NCI-H526 treated with DMSO at 0.1 percent for 48 hours (cell line): ENCODE measurements at regions not wholly inside any gene's neighbourhood (a gene's known extent, or its start where the extent isn't known, plus 50 kb on each side); places are given as distances from the start of the nearest gene placed in this dataset.
A peak's percentile ranks its signal among the peaks of the same experiment; 100 is the strongest.

Experiments
- DNase-seq: peaks from one replicate; lab custom pipeline; 2025; lab: John Stamatoyannopoulos, UW

DNA sequence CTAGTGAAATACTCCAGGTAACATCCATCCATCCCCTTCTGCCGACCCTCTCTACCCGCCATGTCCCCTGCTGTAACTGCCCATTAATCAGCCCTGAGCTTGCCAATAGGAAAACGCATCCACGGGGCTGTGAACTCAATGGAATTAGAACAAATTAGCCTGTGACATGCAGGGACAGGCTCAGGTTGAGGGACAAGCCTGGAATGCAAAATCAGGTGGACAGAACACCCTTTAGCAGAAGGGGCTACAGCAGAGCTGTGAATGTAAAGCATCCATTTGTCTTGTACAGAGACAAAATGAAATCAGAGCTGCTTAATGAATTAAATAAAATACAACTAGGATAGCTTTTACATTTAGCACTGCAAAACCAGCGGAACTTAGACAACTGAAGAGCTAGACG lies 187.3 kb upstream of the SASH1 start:
- no peak for DNase-seq

DNA sequence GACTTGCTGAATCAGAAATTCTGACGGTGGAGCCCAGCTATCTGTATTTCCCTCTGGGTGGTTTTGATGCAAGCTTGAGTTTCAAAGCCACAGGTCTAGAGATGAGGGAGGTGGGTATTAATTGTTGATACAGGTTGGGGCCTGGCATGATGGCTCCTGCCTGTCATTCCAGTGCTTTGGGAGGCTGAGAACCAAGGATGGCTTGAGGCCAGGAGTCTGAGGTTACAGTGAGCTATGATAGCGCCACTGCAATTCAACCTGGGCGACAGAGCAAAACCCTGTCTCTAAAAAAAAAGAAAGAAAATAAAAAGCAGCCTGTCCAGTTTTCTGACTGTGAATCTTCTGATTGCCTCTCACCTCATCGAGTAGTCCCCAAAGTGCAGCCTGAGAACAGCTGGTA lies 184.8 kb upstream of the SASH1 start:
- no peak for DNase-seq

DNA sequence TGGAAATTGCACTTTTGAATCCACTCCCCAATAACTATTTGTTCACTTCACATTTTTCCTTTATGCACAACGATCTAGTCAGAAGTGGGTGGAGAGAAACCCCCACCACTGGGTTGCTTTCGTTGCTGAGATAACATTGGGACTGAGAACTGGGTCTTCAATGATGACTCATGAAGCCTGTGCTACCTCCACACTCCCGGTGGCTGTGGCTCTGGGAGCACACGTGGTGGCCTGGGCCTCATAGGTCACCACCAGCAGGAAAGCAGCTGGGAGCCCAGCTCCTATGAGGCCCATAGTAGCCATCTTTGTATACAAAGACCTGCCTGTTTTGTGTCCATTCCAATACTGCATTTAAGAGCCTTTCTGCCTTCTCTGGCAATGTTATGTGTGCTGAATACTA lies 178.0 kb upstream of the SASH1 start:
- DNase-seq: no peak

DNA sequence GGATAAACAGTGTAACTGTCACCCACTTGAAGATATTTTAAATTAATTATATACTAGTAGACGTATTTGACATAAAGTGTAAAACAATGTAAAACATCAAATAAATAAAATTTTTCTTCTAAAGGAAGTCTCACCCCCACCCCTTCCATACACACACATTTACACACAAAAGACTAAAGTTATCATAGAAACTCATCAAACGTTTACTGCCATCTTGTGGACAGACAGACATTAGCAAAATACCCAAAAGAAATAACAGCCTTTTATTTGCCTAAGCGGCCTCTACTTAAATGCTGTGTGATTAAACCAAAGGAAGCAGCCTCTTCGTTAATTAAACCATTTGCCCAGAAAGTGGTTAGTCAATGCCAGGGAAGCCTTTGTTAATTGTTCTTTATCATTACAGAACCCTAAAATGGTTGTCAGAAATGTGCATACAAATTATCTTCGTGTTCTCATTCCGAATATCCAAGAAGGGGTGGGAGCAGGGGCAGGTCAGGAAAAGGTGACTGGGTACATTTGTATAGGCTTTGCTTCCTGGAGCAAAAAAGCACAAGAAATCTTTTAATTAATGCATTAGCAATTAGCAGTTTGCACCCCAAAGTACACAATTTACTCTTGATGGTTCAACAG lies 176.2 kb upstream of the SASH1 start:
- DNase-seq: peak; percentile 63

DNA sequence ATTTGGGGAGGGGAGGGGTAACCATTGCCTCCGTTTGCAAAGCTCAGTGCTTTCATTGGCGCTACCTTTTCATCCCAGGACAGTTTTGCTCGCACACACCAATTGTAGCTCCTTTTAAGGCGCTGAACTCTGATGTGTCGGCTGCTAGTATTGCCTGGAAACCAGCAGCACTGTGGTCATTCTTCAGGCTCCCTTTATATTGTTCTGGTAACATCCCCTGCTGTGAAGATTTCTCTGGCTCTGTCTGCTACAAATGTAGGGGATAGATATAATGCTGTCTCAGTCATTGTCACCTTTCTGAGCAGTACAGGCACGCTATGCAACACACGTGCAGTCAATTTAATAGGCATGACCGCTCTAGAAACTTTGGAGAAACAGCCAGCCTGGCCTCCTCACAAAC lies 172.9 kb upstream of the SASH1 start:
- DNase-seq: no peak

DNA sequence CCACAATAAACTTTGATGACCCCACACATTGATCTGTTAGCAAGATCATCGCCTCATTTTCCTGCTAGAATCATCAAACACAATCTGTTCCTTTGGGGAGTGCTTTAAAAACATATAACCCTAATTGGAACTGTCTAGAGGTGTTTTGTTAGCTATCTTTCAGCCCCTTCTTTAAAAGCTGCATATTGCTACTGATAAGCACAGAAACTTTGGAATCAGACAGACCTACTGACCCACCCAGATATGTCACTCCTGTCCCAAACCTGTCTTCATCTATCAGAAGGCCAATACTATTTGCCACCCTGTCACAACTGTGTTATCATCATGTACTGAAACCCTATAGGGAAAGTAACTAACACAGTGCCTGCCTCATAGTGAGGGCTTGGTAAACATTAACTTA lies 172.4 kb upstream of the SASH1 start:
- DNase-seq: no peak

DNA sequence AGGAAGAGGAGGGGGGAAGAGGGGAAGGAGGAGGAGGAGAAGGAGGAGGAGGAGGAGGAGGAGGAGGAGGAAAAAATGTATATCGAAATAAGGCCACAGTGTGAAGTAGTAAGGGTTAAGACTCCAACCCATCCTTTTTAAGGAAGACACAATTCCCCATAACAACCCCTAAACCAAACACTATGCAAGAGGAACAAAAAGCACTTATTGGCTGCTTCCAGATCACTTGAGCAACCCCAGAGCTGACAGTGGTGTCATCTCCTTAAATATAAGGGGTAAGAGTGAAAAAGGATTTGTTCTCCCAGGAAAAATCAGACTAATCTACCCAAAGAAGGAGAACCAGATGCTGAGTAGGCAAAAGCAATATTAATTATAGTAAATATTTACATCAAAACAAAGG lies 169.1 kb upstream of the SASH1 start:
- no peak for DNase-seq

DNA sequence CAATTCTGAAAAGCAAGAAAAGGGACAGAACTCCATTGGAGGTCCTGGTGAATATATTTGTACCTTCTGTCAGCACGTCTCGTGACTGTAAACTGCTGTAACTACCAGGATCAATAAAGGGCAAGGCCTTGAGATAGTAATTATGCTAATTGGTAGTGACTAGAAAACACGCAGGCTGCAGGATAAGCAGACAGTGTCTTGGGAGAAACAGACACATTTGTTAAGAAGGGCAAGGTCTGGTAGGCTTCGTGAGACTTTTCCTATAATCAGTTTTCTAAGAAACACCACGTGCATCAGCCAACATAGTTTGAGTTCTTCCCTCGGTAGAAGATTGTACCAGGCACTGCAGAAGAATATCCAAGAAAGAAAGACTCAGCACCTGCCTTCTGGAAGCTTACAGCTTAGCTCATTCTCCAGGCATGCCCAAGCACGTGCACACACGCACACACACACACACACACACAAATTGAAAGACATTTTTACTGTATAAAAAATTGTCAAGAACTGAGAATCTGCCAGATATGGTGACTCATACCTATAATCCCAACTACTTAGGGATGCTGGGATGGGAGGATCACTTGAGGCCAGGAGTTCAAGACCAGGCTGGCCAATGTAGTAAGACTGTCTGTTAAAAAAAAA lies 167.0 kb upstream of the SASH1 start:
- no peak for DNase-seq

DNA sequence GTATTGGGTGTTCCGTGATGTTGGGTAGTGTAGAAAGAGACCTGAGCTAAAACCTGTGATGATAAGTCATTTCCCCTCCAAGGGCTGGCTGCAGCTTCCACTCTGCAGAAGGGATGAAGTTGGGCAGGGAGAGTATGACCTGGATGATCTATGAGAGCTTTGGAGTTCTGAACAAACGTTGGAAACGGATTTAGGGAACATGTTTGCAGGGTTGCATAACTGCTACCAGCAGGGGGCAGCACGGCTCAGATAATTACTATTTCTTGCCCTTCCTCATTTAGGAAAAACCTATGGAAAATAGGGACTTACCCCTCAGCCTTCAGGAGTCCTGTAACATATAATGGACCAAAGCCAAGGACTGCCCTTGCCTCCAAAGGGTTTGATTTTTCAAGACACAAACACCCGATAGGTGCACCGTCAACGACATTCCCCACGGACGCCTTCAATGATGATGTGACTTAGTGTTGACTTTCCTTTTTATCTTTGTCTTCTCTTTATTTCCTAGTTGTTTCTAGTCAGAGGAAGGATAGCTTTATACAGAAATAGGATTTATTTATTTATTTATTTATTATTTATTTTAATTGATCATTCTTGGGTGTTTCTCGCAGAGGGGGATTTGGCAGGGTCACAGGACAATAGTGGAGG lies 164.9 kb upstream of the SASH1 start:
- DNase-seq: peak; percentile 15

DNA sequence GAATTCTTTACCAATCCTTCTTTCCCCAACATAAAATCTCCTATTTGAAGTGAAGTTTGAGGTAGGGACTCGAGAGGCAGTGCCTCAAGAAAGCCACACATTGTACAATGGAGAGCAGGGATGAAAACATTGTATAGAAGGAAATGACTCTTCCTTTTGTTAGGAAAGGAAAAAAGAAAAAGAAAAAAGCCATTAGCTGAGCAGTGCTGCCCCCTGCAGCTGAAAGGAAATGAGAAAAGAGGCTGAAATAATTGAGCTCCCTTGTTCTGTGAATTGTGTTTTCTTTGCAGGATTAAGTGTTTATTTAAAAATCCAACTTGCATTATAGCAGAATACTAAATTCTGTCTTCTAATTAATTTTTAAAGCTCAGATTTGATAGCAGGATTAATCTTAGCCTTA lies 162.9 kb upstream of the SASH1 start:
- DNase-seq: peak; percentile 22

DNA sequence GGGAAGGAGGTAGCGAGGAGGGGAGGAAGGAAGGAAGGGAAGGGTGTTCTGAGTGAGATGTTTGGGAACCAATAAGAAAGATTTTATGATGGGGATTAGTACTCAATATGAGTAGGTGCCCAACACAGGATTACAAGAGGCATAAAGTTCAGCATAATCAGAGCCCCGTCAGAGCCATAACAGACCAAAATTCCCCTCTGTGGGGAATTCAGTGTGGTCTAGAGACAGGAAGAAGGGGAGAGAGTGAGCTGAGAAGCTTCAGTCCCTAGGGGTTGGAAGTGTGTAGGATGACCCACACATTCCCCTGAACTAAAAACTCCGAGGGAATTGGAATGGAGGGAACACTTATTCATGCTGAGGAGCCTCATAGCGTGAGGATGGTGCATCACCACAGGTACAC lies 160.3 kb upstream of the SASH1 start:
- DNase-seq: no peak

DNA sequence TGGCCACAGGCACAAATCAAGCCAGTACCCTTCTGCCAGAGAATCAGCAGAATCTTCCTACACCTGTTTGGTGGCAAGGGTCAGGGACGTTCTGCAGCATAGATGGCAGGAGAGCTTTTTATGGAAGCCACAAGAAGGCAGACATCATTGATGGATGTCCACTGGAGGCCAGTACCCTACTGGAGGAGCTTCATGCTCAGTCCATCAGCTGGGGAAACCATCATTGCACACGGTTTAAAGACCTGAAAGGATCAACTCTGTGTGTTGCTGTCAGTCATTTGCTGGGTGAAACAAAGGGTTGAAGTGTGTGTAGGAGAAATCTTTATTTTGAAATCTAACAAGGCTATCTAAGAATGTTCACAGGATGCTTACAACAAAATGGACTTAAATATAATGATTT lies 158.9 kb upstream of the SASH1 start:
- DNase-seq: no peak

DNA sequence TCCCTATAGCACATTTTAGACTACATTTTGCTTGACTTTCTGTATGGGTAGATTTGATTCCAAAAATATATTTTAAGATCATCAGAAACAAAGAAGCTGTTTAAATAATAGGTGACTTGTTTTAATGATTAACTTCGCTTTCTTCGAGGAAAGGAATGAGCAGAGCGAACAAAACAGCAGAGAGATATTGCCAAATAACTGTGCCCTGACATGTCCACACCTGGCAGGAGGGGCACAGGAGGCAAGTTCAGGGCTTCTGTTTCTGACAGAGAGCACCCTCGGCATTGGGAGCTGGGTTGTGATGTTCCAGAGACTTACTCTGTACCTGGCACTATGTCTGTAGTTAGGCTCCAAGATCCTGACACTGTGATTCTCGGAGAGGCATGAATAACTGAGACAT lies 155.7 kb upstream of the SASH1 start:
- DNase-seq: no peak

DNA sequence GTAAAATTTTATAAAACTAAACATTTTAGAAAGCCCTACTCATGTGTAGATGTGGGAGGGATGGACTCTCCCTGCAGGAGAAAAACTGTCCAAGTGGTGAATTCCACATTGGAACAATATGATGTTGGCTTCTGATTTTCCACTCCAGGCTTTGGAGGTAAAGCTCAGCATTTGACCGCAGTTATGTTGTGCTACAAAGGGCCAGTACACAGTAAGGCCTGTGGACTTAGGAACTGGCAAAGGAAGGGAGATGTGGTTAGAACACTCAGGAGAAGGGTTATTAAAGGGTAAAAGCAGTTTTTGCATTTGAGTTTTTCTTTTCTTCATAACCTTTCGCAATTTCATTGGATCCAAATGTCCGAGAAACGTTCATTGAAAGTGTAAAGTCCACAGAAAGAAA lies 150.3 kb upstream of the SASH1 start:
- no peak for DNase-seq

DNA sequence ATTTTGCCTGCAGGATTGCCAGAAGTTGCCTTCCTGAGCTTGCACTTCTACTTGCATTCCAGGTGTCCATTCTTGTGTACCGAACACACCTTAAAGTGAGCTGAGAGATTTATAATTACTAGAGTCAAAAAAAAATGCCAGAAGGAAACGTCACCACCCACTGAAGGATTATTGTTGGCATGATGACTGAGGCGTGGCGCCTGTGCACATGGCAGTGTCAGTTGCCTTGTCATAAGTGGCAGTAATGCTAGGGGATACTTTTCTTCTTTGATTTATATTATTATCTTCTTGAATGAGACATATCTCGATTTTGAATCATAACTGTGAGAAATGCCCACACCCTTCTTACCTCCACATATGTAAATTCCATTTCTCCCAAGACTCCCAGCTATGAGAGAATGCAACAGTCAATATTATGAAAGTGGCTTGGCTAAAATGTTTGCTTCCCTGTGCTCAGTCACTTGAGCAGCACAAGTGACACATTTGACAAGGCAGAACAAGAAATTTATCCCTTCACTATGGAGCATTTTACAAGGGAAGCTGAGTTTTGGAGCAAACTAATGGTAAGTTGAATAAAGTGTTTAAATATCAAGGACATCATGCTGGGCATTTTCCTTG lies 149.5 kb upstream of the SASH1 start:
- no peak for DNase-seq

DNA sequence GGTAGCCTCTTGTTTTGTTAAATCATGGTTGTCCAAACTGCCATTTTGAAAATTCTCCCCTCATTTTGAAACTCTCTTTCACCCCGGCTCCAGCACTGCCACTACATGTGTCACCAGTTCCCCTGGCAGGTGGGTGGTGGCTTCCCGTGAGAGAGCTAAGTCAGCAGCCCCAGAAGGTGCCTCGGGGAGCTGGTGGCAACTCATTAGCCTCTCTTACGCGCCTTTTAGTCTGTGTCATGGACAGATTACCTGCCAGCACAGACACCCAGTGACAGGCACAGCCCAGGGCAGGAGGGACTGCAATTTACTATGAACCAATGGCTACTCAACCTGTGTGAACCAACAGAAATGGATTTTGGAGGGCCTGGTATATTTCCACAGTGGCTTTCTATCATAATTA lies 147.1 kb upstream of the SASH1 start:
- DNase-seq: no peak

DNA sequence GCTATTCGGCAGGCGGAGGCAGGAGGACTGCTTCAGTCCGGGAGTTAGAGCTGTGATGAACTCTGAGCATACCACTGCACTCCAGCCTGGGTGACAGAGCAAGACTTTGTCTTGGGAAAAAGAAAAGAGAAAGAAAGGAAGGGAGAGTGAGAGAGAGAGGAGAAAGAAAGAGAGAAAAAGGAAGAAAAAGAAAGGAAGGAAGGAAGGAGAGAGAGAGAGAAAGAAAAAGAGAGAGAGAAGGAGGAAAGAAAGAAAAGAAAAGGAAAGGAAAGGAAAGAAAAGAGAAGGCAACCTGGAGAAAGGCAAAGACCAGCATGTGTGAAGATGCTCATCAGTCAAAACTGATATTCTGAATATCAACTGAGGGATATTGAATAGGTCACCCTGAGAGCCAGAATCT lies 143.1 kb upstream of the SASH1 start:
- DNase-seq: no peak

DNA sequence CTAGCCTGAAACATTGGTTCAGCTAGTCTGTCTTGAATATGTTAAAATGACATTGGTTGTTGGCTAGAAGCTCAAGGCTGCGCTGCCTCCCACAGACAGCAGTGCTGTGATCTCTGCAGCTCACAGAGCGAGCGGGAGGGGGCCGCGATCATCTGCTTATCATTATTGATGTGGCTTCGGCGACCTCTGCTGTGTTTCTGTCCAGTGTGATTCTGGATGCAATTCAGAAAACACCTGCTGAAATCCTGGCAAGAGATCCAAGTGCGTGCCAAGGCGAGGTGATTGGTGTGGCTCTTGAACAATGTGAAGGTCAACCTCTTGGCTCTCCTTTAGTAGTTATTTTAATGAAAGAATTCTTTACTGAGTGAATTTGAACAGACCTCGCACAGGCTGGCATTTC lies 142.3 kb upstream of the SASH1 start:
- DNase-seq: no peak

DNA sequence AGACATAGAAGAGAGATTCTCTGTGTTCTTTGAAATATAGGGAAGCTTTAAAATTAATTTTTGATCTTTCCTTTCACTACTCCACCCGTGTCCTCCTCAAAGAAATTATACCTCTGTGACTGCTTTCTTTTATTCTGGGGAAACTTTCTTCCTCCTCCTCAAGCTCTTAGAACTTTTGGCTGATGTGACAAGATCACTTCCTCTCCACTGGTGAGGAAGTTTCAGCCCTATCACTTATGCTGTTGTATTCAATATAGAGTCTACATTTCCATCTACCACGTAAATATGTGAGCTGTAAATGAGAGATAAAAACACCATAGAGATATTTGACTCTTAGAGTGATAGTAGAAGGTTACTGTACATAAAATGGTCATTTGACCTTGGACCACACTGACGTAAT lies 141.9 kb upstream of the SASH1 start:
- DNase-seq: no peak

DNA sequence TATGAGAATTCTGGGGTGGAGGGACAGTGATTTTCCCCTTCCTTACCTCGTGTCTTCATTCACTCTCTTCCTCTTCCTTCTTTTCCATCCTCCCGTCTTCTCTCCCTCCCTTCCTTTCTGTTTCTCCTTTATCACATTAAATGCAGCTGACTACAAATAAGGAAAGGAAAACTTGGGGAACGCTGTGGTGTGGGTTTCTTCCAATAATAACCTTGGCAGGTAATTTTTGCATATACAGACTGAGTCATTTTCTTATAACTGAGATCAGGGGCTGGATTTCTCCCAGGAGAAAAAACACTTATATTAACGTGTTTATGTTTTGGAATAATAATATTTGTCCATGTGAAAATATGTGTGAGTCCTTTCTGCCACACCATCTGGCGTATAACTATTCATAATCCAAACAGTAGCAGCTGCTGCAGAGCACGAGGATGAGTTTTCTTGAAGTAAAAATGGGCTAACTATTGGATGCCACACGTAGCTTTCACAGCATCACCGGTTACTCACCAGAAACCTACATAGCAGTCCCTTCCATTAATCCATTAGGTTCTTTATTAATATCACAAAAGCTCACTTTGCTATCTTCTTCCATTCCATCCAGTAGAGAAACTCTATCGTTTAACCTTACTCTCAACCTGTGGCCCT lies 139.2 kb upstream of the SASH1 start:
- peak; percentile 19 for DNase-seq

DNA sequence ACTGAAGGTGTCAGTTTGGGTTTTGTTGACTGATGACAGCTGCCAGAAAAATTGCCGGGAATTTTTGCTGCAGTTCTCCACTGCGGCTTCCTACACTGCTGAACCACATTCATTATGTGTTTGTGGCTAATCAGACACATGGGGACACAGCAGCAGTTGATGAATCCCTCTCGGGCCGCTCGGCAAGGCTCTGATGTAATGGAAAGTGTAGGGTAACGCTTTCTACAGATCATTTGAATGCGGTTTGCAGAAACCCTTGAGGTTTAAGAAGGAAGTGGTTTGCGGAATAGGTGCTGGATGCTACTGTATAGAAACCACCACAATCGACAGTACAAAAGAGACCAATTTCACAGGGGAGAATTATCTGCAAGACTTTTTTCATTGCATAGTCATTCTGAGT lies 138.7 kb upstream of the SASH1 start:
- peak; percentile 79 for DNase-seq

DNA sequence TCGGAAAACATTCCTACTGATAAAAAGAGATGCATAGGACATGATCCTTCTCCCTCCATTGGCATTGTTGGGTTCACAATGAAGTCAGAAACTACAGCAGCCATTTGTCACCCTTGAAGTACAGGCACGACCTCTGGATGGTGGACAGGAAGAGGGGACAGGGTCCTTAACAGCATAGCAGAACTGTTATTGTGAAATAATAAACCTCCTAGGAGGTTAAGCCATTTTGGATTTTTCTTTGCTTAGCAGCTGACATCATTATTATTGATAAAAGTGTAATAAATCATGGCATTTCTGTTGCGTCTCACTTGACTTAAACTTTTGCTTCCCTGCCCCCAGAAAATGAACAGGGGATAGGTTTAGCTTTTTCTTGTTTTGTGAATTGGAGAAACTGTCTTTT lies 134.3 kb upstream of the SASH1 start:
- DNase-seq: no peak

DNA sequence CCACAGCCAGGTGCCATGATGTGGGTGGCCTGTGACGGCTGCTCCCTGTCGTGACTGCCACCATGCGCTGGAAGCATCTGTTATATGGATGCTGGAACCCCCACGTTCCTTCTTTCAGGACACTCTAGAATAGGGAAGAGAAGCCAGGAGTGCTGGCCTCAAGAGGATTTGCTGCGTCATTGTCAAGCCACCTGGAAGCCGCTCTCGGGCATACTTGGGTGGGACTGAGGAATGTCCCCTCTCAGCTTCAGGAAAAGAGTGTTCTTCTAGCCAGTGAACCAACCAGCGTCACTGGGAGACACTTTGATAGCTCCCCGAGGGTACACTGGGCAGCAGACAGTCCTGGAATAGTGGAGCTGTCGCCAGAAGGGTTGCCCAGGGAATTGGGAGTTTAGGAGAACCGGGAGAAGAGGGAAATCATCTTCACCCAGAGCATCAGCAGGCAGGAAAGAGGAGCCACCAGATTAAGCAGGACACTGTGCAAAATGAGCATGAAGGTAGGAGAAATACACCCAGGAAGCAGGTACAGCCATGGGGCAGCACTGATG lies 130.8 kb upstream of the SASH1 start:
- DNase-seq: no peak
